ENCODE measurements at regions not wholly inside any gene's neighbourhood (a gene's known extent, or its start where the extent isn't known, plus 50 kb on each side); places are given as distances from the start of the nearest gene placed in this dataset.

- DNase-seq (ENCODE audit: extremely low read depth, insufficient read length), result no peak
Observed at GRCh38 chr12:92020983-92021665, 124.5 kb downstream of the BTG1 start.

GRCh38 chr12:92019491-92020277 is 126.0 kb downstream of the BTG1 start:
- TF ChIP-seq CTCF (IDR thresholded peaks at IDR 0.05; ENCODE audit: insufficient read depth, low read length, poor library complexity, severe bottlenecking), result no peak
- Histone ChIP-seq H3K36me3 (ENCODE audit: control insufficient read depth, insufficient read depth, low read length) (no peaks in the 10 kb centered on the region), H3K27me3 (replicated peaks; ENCODE audit: control insufficient read depth, insufficient read depth, low read length) (no peaks in the 10 kb centered on the region), H3K4me3 (replicated peaks; ENCODE audit: low read depth, low read length) (no peak overlapping the region)
- no peak for DNase-seq (ENCODE audit: extremely low read depth, insufficient read length)

More at GRCh38 chr12:92020983-92021665, 124.5 kb downstream of the BTG1 start:
- no peaks in the 10 kb centered on the region for H3K27me3 ChIP-seq (replicated peaks; ENCODE audit: control insufficient read depth, insufficient read depth, low read length)
- H3K4me3 ChIP-seq (replicated peaks; ENCODE audit: low read depth, low read length), result no peak overlapping the region
- no peaks in the 10 kb centered on the region for H3K36me3 ChIP-seq (ENCODE audit: control insufficient read depth, insufficient read depth, low read length)
- no peak for TF ChIP-seq CTCF (IDR thresholded peaks at IDR 0.05; ENCODE audit: insufficient read depth, low read length, poor library complexity, severe bottlenecking)

GRCh38 chr12:92012691-92013090 is 133.0 kb downstream of the BTG1 start:
- TF ChIP-seq CTCF (IDR thresholded peaks at IDR 0.05; ENCODE audit: insufficient read depth, low read length, poor library complexity, severe bottlenecking), result no peak
- no peak for DNase-seq (ENCODE audit: extremely low read depth, insufficient read length)
- H3K36me3 ChIP-seq (ENCODE audit: control insufficient read depth, insufficient read depth, low read length), result no peaks in the 10 kb centered on the region
- no peaks in the 10 kb centered on the region for H3K27me3 ChIP-seq (replicated peaks; ENCODE audit: control insufficient read depth, insufficient read depth, low read length)
- H3K4me3 ChIP-seq (replicated peaks; ENCODE audit: low read depth, low read length), result no peak overlapping the region

GRCh38 chr12:92010853-92011701 is 134.6 kb downstream of the BTG1 start:
- no peaks in the 10 kb centered on the region for H3K27me3 ChIP-seq (replicated peaks; ENCODE audit: control insufficient read depth, insufficient read depth, low read length)
- H3K36me3 ChIP-seq (ENCODE audit: control insufficient read depth, insufficient read depth, low read length), result no peaks in the 10 kb centered on the region
- no peak for DNase-seq (ENCODE audit: extremely low read depth, insufficient read length)

GRCh38 chr12:92010368-92010767 is 135.3 kb downstream of the BTG1 start:
- H3K36me3 ChIP-seq (ENCODE audit: control insufficient read depth, insufficient read depth, low read length), result no peaks in the 10 kb centered on the region
- no peak for DNase-seq (ENCODE audit: extremely low read depth, insufficient read length)
- no peaks in the 10 kb centered on the region for H3K27me3 ChIP-seq (replicated peaks; ENCODE audit: control insufficient read depth, insufficient read depth, low read length)
- no peak for TF ChIP-seq CTCF (IDR thresholded peaks at IDR 0.05; ENCODE audit: insufficient read depth, low read length, poor library complexity, severe bottlenecking)
- no peak overlapping the region for H3K4me3 ChIP-seq (replicated peaks; ENCODE audit: low read depth, low read length)

More at GRCh38 chr12:92010853-92011701, 134.6 kb downstream of the BTG1 start:
- H3K4me3 ChIP-seq (replicated peaks; ENCODE audit: low read depth, low read length), result no peak overlapping the region
- no peak for TF ChIP-seq CTCF (IDR thresholded peaks at IDR 0.05; ENCODE audit: insufficient read depth, low read length, poor library complexity, severe bottlenecking)

Measured in GM06990 (cell line).